HG02884 (cell line): ENCODE measurements at regions not wholly inside any gene's neighbourhood (a gene's known extent, or its start where the extent isn't known, plus 50 kb on each side); places are given as distances from the start of the nearest gene placed in this dataset.
"Not testable (repeated sequence)": the region's sequence is repeated elsewhere in the genome, so short reads cannot be mapped to it uniquely, and the experiment has no call there.

Experiments used
- ATAC-seq: cut with Tn5 transposase; IDR thresholded peaks from one replicate; pipeline ENCODE4 v1.9.1; 2021; ENCODE audit warnings: mild to moderate bottlenecking, moderate library complexity; ENCODE audit not compliant: unreplicated experiment

GRCh38 chr1:60619581-60619980 lies 462.8 kb upstream of the NFIA start:
- no peak for ATAC-seq

- ATAC-seq, result no peak
Observed at GRCh38 chr1:60615666-60616065, 466.7 kb upstream of the NFIA start.

DNA sequence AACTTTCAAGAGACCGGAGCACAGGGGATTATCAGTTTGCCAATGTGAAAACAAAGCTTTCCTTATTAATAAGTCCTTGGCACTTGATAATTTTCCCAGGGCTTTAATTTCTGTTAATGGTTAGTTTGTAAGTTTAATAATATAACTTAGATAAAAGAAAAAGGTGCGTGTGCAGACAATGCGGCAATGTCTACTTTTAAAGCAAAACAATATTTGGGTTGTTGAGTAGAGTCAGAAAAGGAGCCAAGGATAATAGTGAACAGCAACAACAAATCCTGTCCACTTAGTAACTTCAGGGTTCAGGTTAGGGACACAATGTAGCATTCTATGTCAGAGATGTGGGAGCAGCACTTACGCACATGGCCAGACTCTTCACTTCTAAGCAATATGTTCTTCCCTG lies 469.6 kb upstream of the NFIA start:
- ATAC-seq, result no peak

DNA sequence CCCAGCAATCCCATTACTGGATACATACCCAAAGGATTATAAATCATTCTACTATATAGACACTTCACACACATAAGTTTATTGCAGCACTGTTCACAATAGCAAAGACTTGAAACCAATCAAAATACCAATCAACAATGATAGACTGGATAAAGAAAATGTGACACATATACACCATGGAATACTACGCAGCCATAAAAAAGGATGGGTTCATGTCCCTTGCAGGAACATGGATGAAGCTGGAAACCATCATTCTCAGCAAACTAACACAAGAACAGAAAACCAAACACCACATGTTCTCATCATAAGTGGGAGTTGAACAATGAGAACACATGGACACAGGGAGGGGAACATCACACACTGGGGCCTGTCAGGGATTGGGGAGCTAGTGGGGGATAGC lies 475.4 kb upstream of the NFIA start:
- not testable (repeated sequence) for ATAC-seq

DNA sequence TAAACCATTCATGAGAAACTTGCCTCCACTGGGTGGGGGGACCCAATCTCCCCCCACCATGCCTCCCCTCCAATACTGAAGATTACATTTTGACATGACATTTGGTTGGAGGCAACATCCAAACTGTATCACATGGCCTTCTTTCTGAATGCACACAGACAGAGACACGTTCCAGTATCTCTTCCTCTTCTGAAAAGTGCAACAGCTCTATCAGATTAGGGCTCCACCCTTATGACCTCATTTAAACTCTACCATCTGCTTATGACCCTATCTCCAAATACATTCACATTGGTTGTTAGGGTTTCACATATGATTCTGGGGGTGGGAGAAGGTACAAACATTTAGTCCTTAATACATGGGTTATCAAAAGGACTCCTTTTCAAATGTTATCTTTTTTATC lies 481.8 kb upstream of the NFIA start:
- ATAC-seq, result no peak

GRCh38 chr1:60599574-60599973 lies 482.8 kb upstream of the NFIA start:
- ATAC-seq, result no peak

DNA sequence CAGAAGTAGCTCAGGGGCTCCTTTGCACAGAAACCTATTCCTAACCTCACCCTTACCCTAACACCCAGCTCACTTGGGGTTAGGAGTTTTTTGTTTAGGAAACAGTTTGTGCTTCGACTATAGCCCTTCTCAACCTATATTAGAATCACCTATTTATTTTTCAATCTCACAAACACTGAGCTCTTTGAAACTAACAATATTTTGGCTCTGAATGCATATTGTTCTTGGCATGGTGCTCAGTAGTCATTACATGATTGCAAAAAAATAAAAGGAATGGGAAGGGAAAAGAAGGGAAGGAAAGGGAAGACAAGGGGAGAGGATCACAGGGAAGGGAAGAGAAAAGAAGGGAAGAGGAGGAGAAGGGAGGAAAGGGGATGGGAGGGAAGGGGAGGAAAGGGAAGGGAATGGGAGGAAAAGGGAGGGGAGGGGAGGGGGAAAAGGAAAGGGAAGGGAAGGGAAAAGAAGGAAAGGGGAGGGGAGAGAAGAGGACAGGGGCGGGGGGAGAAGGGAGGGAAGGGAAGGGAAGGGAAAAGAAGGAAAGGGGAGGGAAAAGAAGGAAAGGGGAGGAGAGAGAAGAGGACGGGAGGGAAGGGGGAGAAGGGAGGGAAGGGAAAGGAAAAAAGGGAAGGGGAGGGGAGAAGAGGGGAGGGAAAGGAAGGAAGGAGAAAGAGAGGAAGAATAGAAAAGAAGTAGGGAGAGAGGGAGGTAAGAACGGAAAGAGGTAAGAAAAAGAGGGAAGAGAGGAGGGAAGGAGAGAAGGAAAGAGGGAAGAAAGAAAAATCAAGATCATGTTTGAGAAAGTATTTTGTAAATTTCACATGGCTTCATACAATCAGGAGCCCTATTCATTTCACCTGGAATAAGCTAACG lies 484.1 kb upstream of the NFIA start:
- no peak for ATAC-seq

- no peak for ATAC-seq
Observed at GRCh38 chr1:60596791-60597750, 485.3 kb upstream of the NFIA start.

- no peak for ATAC-seq
Observed at GRCh38 chr1:60591583-60591982, 490.8 kb upstream of the NFIA start.

GRCh38 chr1:60589916-60590315 lies 492.4 kb upstream of the NFIA start:
- no peak for ATAC-seq

- ATAC-seq, result no peak
Observed at GRCh38 chr1:60589046-60589748, 493.2 kb upstream of the NFIA start.

DNA sequence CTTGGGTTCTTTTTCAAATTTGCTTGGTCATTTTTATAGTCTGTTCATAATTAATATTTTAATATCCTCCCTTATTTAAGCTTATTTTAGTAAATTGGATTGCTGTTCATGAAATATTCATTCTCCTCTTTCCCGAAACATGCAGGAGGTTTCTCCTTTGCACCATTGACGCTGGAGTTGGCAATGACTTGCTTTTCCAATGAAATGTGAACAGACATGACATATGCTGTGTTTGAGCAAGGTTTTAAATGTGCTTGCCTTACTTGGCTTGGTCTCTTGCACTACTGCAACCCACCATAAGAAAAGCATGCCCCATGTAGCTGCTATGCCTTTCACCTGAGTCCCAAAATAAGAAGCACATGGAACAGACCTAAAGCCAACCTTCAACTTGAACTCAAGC lies 498.0 kb upstream of the NFIA start:
- ATAC-seq, result no peak

- ATAC-seq, result no peak
Observed at GRCh38 chr1:60583696-60584095, 498.7 kb upstream of the NFIA start.

DNA sequence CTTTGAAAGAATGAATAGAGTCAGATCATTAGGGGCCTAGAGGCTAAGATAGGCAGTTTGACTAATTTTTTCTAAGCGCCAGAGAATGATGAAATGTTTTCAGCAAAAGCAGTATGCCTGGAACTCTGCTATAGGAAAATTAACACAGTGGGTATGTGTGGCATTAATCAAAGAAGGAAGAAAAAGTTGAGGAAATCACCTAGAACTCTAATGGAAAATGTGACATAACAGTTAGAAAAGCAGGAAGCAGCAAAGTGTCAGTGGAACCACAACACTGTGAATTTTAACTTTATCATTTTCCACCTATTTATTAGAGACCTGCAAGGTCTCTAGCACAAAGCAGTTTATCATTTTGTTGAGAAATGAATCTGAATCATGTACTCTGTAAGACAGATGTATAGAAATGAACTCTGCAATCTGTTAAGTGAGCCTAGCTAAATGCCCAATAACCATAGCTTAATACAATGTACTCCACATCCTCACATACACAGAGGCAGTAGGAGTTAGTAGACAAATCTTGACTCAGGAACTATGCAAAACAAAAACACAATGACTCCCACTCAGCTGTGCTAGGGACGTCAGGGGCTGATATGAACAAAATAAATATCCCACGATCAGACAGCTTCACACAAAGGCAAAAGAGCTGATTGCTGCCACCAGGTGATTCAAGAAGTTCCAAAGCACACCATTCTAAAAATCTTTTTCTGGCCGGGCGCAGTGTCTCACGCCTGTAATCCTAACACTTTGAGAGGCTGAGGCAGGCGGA lies 500.7 kb upstream of the NFIA start:
- no peak for ATAC-seq

DNA sequence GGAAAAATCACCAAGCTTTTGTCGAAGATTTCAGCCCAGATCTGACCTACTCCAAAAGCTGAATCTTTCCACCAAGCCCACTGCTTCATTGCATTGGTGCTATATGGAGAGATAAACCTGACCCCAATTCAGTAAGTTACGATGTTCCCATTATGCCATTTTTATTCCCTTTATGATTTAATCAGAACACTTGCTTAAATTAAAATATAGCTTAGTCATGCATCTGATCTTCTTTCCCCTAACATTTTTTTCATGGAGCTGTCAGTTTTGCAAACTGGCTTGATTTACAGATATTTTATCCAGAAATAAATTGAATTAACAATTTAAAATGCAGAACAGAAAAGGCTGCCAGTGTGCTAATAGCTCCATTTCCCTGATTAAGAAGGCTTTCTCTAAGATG lies 503.5 kb upstream of the C1orf87 start:
- ATAC-seq, result no peak

DNA sequence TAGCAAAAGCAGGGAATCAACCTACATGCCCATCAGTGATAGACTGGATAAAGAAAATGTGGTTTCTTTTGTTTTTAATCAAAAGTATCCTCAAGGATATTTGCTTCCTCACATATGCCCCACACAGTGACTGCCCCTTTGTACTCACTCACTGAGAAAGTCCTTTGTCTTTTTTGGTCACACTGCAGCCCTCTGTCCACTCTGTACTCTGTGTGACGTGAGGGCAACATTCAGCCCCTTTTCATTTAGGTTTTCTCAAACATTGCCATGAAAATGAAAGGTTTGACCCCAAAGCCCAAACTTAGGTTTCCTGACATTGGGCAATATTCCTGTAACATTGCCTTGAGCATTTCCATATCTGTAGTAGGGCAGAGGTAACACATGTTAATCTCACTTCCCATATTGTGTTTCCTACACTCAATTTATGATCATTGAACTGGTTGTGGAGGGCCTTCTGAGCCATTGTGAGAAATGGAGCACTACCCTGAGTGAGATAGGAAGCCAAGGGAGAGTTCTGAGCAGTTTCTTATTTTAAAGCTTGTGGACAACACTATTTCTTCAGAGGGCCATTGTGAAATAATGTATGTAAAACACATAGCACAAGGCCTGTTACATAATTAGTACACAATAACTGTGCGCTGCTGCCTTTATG lies 501.9 kb upstream of the C1orf87 start:
- no peak for ATAC-seq

DNA sequence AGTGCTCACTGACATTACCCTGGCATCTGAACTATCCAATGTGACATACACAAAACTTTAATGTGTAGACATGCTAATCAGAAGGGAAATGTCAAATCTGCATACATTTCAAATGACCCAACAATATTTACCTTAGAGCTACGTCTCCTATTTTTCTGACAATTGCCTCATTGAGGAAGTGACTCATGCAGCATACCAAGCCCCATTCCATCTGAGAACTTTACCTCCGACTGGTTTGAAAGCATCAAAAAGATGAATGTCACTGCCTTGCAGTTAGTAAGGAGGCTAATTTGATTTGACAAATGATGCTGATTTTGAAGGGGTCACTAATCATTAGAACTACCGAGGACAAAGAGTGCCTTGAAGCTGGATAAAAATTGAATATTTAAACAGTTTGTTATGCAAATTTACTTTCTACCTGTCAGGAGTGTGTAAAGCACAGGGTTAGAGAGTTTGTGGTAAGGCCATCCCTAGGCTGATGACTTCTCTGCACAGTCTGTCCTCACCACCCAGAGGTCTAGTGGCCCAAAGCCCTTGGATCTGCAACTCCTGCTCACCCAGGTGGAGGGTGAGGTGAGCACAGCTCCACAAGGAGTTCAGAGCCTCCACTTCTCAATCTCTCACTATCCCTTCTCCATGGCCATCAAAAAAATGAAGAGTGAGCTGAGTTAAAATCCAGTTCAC lies 500.3 kb upstream of the C1orf87 start:
- no peak for ATAC-seq

DNA sequence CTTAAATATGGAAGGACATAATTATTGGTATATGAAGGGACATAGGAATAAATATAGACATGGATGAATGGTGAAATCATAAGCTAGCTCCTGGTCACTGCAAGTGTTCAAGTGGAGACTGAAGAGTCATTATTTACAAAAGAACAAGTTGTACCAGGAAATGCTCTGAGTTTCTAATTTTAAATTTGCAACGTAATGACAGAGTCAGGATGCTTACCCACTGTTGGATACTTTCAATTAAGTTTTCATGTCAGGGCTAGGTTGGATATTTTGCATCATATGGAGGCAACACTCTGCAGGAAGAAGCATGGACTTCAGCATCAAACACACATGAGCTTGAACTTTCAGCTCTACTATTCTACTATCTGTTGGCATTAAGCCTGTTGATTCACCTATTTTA lies 499.6 kb upstream of the C1orf87 start:
- no peak for ATAC-seq

- ATAC-seq, result no peak
Observed at GRCh38 chr1:60572378-60572777, 498.8 kb upstream of the C1orf87 start.
